ENCODE measurements at regions not wholly inside any gene's neighbourhood (a gene's known extent, or its start where the extent isn't known, plus 50 kb on each side); places are given as distances from the start of the nearest gene placed in this dataset.

DNA sequence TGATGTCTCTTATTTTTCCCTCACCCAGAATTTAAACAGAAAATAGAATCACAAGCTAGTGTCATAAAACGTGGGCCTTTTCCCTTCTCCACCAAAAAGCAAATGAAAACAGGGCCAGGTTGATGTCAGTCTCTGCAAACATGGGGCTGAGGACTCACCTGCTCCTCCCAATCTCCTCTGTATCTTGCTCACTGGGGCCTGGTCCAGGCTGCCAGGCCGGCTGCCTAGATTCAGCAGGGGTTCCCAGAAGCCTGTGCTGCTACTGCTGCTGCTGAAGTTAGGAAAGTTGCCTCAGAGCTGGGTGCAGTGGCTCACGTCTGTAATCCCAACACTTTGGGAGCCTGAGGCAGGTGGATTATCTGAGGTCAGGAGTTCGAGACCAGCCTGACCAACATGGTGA lies 84.3 kb downstream of the PCDH1 start:
- Histone ChIP-seq H4K8ac (ENCODE audit: low read depth, low read length) (no peak overlapping the region), H3K36me3 (replicated peaks in 1 of 2; ENCODE audit: control insufficient read depth in 2 of 2, insufficient read depth in 2 of 2, low read length in 2 of 2) (no peaks in the 10 kb centered on the region), H3K79me1 (ENCODE audit: low read depth, low read length) (no peaks in the 10 kb centered on the region), H3K9ac (ENCODE audit: low read depth, low read length, poor library complexity) (no peak overlapping the region), H2BK120ac (ENCODE audit: low read depth, low read length) (no peak overlapping the region), H3K14ac (ENCODE audit: low read length) (no peak overlapping the region), H3K18ac (ENCODE audit: low read length) (no peak overlapping the region), H3K4me1 (ENCODE audit: control insufficient read depth in 2 of 2, insufficient read depth in 1 of 2, low read depth in 1 of 2, low read length in 2 of 2) (peaks cover 9 to 10% of the 10 kb centered on the region in 2 donors), H3K4ac (ENCODE audit: low read length) (no peak overlapping the region), H3K23ac (ENCODE audit: low read depth, low read length, poor library complexity) (no peak overlapping the region), H4K91ac (ENCODE audit: low read depth, low read length, poor library complexity) (no peak overlapping the region), H3K4me2 (ENCODE audit: insufficient read depth, low read length, poor library complexity, severe bottlenecking) (no peak overlapping the region), H3K4me3 (ENCODE audit: low read length in 2 of 2) (no peak overlapping the region), H2AK5ac (ENCODE audit: low read depth, low read length) (no peak overlapping the region), H3K27me3 (ENCODE audit: control insufficient read depth in 3 of 3, insufficient read depth in 3 of 3, low read depth in 1 of 3, low read length in 3 of 3) (peaks cover 0 to under 1% (median 0%) of the 10 kb centered on the region in 3 experiments), H3K9me3 (replicated peaks in 1 of 2; ENCODE audit: control insufficient read depth in 2 of 2, insufficient read depth in 1 of 2, low read depth in 1 of 2, low read length in 2 of 2) (no peaks in the 10 kb centered on the region), H2BK15ac (ENCODE audit: low read length) (no peak overlapping the region), H2AFZ (ENCODE audit: low read length) (no peak overlapping the region), H2BK5ac (ENCODE audit: low read length) (no peak overlapping the region), H2BK12ac (ENCODE audit: low read length) (no peak overlapping the region), H3K27ac (replicated peaks; ENCODE audit: low read length) (no peak overlapping the region)
- DNase-seq (ENCODE audit: low spot score): no peak
- no CpG with 5 or more reads among the region's 4 CpGs for WGBS, 2 donors (ENCODE audit: extremely low coverage in 2 of 2, insufficient read length in 2 of 2, insufficient replicate concordance in 1 of 2)

- WGBS, 2 donors (ENCODE audit: extremely low coverage in 2 of 2, insufficient read length in 2 of 2, insufficient replicate concordance in 1 of 2): no CpG with 5 or more reads among the region's 3 CpGs
- Histone ChIP-seq H4K8ac (ENCODE audit: low read depth, low read length) (no peak overlapping the region), H3K14ac (ENCODE audit: low read length) (no peak overlapping the region), H3K4me3 (ENCODE audit: low read length in 2 of 2) (no peak overlapping the region), H3K4ac (ENCODE audit: low read length) (no peak overlapping the region), H2BK5ac (ENCODE audit: low read length) (no peak overlapping the region), H4K91ac (ENCODE audit: low read depth, low read length, poor library complexity) (no peak overlapping the region), H3K36me3 (replicated peaks in 1 of 2; ENCODE audit: control insufficient read depth in 2 of 2, insufficient read depth in 2 of 2, low read length in 2 of 2) (no peaks in the 10 kb centered on the region), H3K79me1 (ENCODE audit: low read depth, low read length) (no peaks in the 10 kb centered on the region), H3K4me1 (ENCODE audit: control insufficient read depth in 2 of 2, insufficient read depth in 1 of 2, low read depth in 1 of 2, low read length in 2 of 2) (peaks cover 10 to 11% of the 10 kb centered on the region in 2 donors), H2AK5ac (ENCODE audit: low read depth, low read length) (no peak overlapping the region), H3K27me3 (ENCODE audit: control insufficient read depth in 3 of 3, insufficient read depth in 3 of 3, low read depth in 1 of 3, low read length in 3 of 3) (peaks cover 0 to 6% (median 0%) of the 10 kb centered on the region in 3 experiments), H2BK120ac (ENCODE audit: low read depth, low read length) (no peak overlapping the region), H3K18ac (ENCODE audit: low read length) (no peak overlapping the region), H3K9ac (ENCODE audit: low read depth, low read length, poor library complexity) (no peak overlapping the region), H3K23ac (ENCODE audit: low read depth, low read length, poor library complexity) (no peak overlapping the region), H3K4me2 (ENCODE audit: insufficient read depth, low read length, poor library complexity, severe bottlenecking) (no peak overlapping the region), H3K9me3 (replicated peaks in 1 of 2; ENCODE audit: control insufficient read depth in 2 of 2, insufficient read depth in 1 of 2, low read depth in 1 of 2, low read length in 2 of 2) (no peaks in the 10 kb centered on the region), H3K27ac (replicated peaks; ENCODE audit: low read length) (no peak overlapping the region), H2BK12ac (ENCODE audit: low read length) (no peak overlapping the region), H2AFZ (ENCODE audit: low read length) (no peak overlapping the region), H2BK15ac (ENCODE audit: low read length) (no peak overlapping the region)
- DNase-seq (ENCODE audit: low spot score): no peak
Observed at GRCh38 chr5:141793403-141793802, 84.8 kb downstream of the PCDH1 start.

GRCh38 chr5:141790630-141791029 lies 87.6 kb downstream of the PCDH1 start:
- no peak overlapping the region for H2BK5ac ChIP-seq (ENCODE audit: low read length)
- peaks cover 0 to 15% (median 0%) of the 10 kb centered on the region in 3 experiments for H3K27me3 ChIP-seq (ENCODE audit: control insufficient read depth in 3 of 3, insufficient read depth in 3 of 3, low read depth in 1 of 3, low read length in 3 of 3)
- no peak overlapping the region for H3K23ac ChIP-seq (ENCODE audit: low read depth, low read length, poor library complexity)
- H2BK120ac ChIP-seq (ENCODE audit: low read depth, low read length): no peak overlapping the region
- peaks cover 8 to 10% of the 10 kb centered on the region in 2 donors for H3K4me1 ChIP-seq (ENCODE audit: control insufficient read depth in 2 of 2, insufficient read depth in 1 of 2, low read depth in 1 of 2, low read length in 2 of 2)
- WGBS, 2 donors (ENCODE audit: extremely low coverage in 2 of 2, insufficient read length in 2 of 2, insufficient replicate concordance in 1 of 2): no CpG with 5 or more reads among the region's 3 CpGs
- H2BK15ac ChIP-seq (ENCODE audit: low read length): no peak overlapping the region
- H3K14ac ChIP-seq (ENCODE audit: low read length): no peak overlapping the region
- H2BK12ac ChIP-seq (ENCODE audit: low read length): no peak overlapping the region
- H3K27ac ChIP-seq (replicated peaks; ENCODE audit: low read length): no peak overlapping the region
- H2AFZ ChIP-seq (ENCODE audit: low read length): no peak overlapping the region
- no peak overlapping the region for H3K4me2 ChIP-seq (ENCODE audit: insufficient read depth, low read length, poor library complexity, severe bottlenecking)
- no peak overlapping the region for H3K4ac ChIP-seq (ENCODE audit: low read length)
- H4K8ac ChIP-seq (ENCODE audit: low read depth, low read length): no peak overlapping the region
- no peak overlapping the region for H2AK5ac ChIP-seq (ENCODE audit: low read depth, low read length)
- H3K9ac ChIP-seq (ENCODE audit: low read depth, low read length, poor library complexity): no peak overlapping the region
- no peaks in the 10 kb centered on the region for H3K9me3 ChIP-seq (replicated peaks in 1 of 2; ENCODE audit: control insufficient read depth in 2 of 2, insufficient read depth in 1 of 2, low read depth in 1 of 2, low read length in 2 of 2)
- H3K79me1 ChIP-seq (ENCODE audit: low read depth, low read length): no peaks in the 10 kb centered on the region
- H4K91ac ChIP-seq (ENCODE audit: low read depth, low read length, poor library complexity): no peak overlapping the region
- H3K36me3 ChIP-seq (replicated peaks in 1 of 2; ENCODE audit: control insufficient read depth in 2 of 2, insufficient read depth in 2 of 2, low read length in 2 of 2): no peaks in the 10 kb centered on the region
- no peak overlapping the region for H3K18ac ChIP-seq (ENCODE audit: low read length)
- no peak for DNase-seq (ENCODE audit: low spot score)
- no peak overlapping the region for H3K4me3 ChIP-seq (ENCODE audit: low read length in 2 of 2)

DNA sequence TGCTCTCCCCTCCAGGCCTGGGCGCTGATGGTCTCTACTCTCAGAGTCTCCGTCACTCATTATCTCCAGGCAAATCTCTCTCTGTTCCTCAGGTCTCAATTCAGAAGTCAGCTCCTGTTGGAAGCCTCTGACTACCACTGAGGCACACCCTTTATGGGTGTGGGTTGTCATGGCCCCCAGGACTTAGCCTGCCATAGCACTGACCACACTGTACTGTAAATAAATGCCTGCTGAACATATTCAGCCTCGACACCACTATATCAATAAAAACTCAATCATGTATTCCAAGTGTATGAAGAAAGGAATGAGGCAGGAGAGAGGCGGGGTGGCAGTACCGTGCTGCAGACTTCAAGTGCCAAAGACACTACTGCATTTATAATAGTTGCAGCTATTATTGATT lies 88.9 kb downstream of the PCDH1 start:
- no peaks in the 10 kb centered on the region for H3K9me3 ChIP-seq (replicated peaks in 1 of 2; ENCODE audit: control insufficient read depth in 2 of 2, insufficient read depth in 1 of 2, low read depth in 1 of 2, low read length in 2 of 2)
- H3K27ac ChIP-seq (replicated peaks; ENCODE audit: low read length): no peak overlapping the region
- H4K91ac ChIP-seq (ENCODE audit: low read depth, low read length, poor library complexity): no peak overlapping the region
- H2BK12ac ChIP-seq (ENCODE audit: low read length): no peak overlapping the region
- H3K23ac ChIP-seq (ENCODE audit: low read depth, low read length, poor library complexity): no peak overlapping the region
- H3K9ac ChIP-seq (ENCODE audit: low read depth, low read length, poor library complexity): no peak overlapping the region
- H3K79me1 ChIP-seq (ENCODE audit: low read depth, low read length): no peaks in the 10 kb centered on the region
- WGBS, 2 donors (ENCODE audit: extremely low coverage in 2 of 2, insufficient read length in 2 of 2, insufficient replicate concordance in 1 of 2): no CpG with 5 or more reads among the region's 5 CpGs
- H3K36me3 ChIP-seq (replicated peaks in 1 of 2; ENCODE audit: control insufficient read depth in 2 of 2, insufficient read depth in 2 of 2, low read length in 2 of 2): no peaks in the 10 kb centered on the region
- H3K4ac ChIP-seq (ENCODE audit: low read length): no peak overlapping the region
- no peak overlapping the region for H3K4me2 ChIP-seq (ENCODE audit: insufficient read depth, low read length, poor library complexity, severe bottlenecking)
- H2BK5ac ChIP-seq (ENCODE audit: low read length): no peak overlapping the region
- no peak overlapping the region for H3K14ac ChIP-seq (ENCODE audit: low read length)
- no peak overlapping the region for H3K18ac ChIP-seq (ENCODE audit: low read length)
- no peak overlapping the region for H2BK120ac ChIP-seq (ENCODE audit: low read depth, low read length)
- DNase-seq (ENCODE audit: low spot score): no peak
- H3K27me3 ChIP-seq (ENCODE audit: control insufficient read depth in 3 of 3, insufficient read depth in 3 of 3, low read depth in 1 of 3, low read length in 3 of 3): peaks cover 0 to 15% (median 0%) of the 10 kb centered on the region in 3 experiments
- no peak overlapping the region for H3K4me3 ChIP-seq (ENCODE audit: low read length in 2 of 2)
- no peak overlapping the region for H4K8ac ChIP-seq (ENCODE audit: low read depth, low read length)
- no peak overlapping the region for H2AK5ac ChIP-seq (ENCODE audit: low read depth, low read length)
- H2AFZ ChIP-seq (ENCODE audit: low read length): no peak overlapping the region
- H2BK15ac ChIP-seq (ENCODE audit: low read length): no peak overlapping the region
- peaks cover 4 to 5% of the 10 kb centered on the region in 2 donors for H3K4me1 ChIP-seq (ENCODE audit: control insufficient read depth in 2 of 2, insufficient read depth in 1 of 2, low read depth in 1 of 2, low read length in 2 of 2)
